A673 (cell line): ENCODE measurements at regions not wholly inside any gene's neighbourhood (a gene's known extent, or its start where the extent isn't known, plus 50 kb on each side); places are given as distances from the start of the nearest gene placed in this dataset.

Experiments
- CTCF ChIP-seq: fragments of 300-800, 200-600 bp; sonication (generic); conservative IDR thresholded peaks from 2 replicates; pipeline ENCODE4 v1.5.1; 2017; ENCODE audit warnings: low read depth, mild to moderate bottlenecking, antibody characterized with exemption, low read length, moderate library complexity, mixed read lengths
- EZH2 ChIP-seq: fragments of 200-600 bp; sonication (generic); IDR thresholded peaks from 2 replicates; pipeline ENCODE4 v1.6.1; 2017; ENCODE audit warnings: borderline replicate concordance, low read depth, mild to moderate bottlenecking, mixed read lengths, antibody characterized with exemption, low read length; ENCODE audit not compliant: poor library complexity, severe bottlenecking

DNA sequence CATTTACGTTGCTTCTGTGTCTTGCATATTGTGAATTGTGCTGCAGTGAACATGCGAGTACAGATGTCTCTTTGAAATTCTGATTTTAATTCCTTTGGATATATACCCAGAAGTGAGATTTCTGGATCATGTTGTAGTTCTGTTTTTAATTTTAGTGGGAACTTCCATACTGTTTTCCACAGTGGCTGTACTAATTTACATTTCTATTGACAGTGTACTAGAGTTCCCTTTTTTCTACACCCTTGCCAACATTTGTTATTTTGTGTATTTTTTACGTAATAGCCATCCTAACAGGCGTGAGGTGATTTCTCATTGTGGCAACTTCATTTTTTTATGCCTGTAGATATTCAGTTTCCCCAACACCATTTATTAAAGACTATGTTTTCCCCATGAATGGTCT lies 144.7 kb upstream of the INHBA start:
- TF ChIP-seq CTCF (no peak), EZH2 (no peak)
